SHP77 (cell line): ENCODE measurements at regions not wholly inside any gene's neighbourhood (a gene's known extent, or its start where the extent isn't known, plus 50 kb on each side); places are given as distances from the start of the nearest gene placed in this dataset.
A peak's percentile ranks its signal among the peaks of the same experiment; 100 is the strongest.

Source experiments
- DNase-seq, 2 experiments: peaks; one replicate each; lab custom pipeline; 2025; lab: John Stamatoyannopoulos, UW

DNA sequence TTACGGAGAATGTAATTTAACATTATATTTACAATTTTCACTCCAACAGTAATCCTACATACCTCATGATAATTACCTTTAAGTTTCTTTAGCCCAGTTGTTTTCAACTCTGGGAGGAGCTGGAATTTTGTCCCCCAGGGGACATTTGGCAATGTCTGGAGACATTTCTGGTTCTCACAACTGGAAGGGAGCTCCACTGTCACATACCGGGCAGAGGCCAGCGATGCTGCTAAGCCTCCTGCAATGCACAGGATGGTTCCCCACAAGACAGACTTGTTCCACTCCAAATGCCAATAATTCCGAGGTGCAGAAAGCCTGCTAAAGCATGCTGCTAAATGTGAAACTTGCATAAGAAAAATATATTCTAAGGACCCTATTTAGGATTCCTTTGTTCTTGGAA lies 251.1 kb upstream of the IRX5 start:
- DNase-seq: no peak

DNA sequence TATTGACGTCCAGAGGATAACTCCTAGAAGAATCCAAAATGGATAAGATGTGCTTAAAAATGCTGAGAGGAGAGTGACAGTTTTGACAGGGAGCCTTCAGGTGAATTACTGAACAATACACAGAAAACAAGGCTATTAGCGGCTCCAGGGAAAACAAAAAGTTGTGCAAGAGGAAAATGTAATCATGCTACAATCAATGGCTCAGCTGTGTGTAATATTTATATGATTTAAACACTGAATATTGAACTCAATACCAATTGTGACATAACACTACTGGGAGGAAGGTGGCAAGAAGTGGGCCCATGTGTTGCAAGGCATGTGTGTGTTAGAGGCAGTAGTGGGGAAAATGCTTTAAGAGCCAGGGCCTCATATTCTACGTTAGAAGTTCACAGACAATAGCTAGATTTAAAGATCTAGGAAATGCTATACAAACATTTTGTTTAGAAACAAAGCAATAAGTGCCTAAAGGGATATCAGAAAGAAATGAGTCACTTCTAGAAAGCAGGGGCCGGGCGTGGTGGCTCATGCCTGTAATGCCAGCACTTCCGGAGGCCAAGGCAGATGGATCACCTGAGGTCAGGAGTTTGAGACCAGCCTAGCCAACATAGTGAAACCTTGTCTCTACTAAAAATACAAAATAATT lies 253.2 kb upstream of the IRX5 start:
- DNase-seq: no peak

GRCh38 chr16:54673313-54673712 lies 257.4 kb upstream of the IRX5 start:
- DNase-seq: no peak

DNA sequence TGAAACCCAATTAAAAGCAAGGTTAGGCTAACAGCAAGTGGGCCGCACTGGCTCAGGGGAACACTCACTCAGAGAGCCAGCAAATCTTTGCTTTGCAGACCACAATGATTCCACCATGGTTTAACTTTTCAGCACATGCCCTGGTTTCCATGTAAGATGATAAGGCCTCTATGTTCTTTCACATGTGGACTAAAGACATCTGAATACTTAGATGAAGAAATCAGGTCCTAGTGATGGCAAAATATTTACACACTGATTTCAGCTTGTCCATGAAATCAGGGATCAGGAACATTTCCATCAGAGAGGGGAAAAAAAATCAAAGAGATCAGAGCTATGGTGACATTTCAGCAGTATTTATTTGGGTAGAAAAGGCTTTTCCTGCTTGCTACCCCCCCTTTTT lies 258.2 kb upstream of the IRX5 start:
- no peak for DNase-seq

DNA sequence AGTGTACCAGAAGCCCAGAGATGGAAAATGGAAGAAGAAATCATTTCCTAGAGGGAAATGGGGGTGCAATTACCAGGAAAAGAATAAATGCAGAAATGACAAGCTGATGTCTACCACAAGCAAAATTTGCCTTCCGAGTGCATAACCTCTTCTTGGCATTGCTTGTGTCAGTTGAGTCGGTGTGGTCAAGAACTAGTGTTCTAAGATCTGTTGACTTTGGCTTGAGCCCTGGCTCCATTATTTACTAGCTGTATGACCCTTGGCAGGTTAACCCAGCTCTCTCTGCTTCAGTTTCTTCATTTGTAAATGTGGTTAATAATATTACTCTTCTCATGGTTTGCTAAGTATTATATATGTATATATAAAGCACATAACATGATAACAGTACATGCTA lies 273.0 kb upstream of the IRX5 start:
- no peak for DNase-seq

DNA sequence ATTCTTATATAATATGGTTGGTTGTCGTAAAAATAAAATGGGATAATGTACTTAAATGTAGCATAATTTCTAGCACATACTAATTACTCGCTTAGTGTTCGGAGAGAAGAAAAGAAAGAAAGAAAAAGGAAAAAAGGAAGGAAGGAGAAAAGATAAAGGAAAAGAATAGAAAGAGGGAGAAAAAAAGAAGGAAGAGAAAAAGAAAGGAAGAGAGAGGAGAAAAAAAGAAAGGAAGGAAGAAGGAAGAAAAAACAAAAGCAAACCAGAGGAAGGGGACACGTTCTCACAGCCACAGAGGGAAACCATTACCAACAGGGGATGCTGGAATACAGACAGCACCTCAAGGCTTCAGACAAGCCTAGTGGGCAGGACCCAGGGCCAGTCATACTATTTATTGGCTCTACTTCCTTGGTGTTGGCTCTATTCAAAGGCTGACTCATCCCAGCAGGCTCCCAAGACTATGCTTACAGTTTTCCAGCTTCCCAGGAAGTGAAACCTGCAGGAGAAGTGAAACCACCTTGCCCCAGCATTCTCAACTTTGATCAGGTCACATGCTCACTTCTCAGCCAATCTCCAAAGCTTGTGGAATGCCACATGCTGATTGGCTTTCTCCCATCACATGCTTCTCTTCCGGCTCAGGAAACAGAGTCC lies 273.5 kb upstream of the IRX5 start:
- DNase-seq: no peak

GRCh38 chr16:54655121-54655590 lies 275.5 kb upstream of the IRX5 start:
- DNase-seq: no peak

DNA sequence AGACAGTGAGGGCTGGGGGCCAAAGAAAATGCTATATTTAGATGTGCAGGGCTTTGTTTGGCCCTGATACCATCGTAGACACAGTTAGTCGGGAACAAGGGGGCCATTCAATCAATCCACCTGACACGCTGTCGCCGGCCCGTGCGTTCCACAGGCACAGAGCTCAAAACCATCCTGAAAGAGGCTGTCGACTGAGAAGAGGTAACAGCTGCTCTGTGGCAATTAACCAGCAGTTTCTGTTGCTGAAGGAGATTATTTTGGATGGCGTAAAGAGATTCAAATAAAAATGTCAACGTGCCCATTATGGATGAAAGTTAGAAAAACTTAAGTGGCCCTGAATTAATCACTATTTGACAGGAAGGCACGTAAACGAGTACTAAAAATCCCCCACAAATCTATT lies 276.2 kb upstream of the IRX5 start:
- peak in 1 of 2 experiments; percentile 11 for DNase-seq

GRCh38 chr16:54652201-54652770 lies 278.4 kb upstream of the IRX5 start:
- no peak for DNase-seq

DNA sequence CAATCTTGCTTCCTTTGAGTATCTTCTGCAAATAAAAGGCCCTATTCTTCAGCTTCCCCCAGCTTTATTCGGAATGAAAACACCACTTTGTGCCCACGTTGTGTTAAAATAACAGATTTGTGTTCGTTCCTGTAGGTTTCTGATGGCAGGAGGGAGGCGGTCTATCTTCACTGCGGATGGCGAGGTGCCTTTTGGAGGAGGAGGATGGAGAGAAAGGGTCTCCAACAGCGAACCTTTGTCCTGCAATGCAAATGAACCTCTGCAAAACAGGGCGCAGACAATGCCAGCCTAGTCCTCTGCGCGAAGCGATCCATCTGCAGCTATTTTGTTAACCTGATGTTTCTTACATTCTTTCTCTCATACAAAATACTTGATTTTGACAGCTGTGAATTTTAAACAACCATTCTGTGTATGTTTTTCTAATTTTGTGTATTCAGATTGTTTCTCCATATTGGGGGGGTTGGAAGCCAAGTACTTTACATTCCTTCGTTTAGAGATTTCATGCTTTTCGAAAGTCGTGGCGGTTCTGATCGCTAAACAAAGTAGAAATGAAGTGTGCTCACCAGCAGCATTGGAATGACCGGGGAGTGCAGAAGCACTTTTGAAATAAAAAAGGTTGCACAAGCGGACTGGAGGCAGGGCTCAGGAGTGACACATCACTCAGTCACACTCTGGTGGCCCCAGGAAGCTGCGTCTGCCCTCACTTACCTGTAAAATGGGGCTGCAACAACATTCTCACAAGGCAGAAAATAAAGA lies 279.0 kb upstream of the IRX5 start:
- no peak for DNase-seq

DNA sequence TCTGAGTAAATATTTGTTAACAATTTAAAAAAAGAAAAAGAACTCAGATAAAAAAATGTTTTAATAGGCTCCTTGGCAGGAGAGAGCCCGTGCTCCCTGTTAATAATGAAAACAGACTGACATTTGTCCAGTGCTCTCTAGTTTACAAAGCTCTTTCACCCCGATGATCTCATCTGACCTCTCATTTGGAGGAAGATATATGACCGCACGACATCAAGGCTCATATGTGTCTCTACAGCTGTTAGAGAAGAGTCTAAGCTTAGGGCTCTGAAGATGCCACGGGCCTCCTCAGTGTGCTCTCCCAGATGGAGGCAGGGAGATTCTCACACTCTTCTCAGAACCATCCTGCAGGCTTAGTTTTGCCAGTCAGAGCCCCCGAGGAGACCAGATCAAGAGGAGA lies 280.8 kb upstream of the IRX5 start:
- peak in 1 of 2 experiments; percentile 5 for DNase-seq

GRCh38 chr16:54648575-54648974 lies 282.1 kb upstream of the IRX5 start:
- no peak for DNase-seq

- DNase-seq: no peak
Measured at GRCh38 chr16:54647725-54648221, 282.9 kb upstream of the IRX5 start.

DNA sequence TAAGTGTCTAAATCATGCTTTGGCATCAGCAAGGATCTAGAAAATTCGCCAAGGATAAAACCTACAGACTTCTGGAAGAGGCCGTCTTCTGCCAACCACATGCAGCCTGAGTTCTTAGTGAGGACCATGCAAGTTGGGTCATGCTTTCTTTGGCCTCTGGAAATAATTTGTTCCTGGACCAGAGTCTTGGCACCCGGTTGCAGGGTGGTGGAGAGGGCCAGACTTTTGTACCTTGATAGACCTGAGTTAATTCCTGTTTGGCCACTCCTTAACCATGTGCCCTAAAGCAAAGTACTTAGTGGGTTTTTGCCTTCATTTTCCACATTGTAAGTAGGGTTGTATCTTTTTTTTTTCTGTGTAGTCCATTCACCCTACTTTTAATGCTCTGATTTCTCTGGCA lies 283.4 kb upstream of the IRX5 start:
- DNase-seq: no peak

DNA sequence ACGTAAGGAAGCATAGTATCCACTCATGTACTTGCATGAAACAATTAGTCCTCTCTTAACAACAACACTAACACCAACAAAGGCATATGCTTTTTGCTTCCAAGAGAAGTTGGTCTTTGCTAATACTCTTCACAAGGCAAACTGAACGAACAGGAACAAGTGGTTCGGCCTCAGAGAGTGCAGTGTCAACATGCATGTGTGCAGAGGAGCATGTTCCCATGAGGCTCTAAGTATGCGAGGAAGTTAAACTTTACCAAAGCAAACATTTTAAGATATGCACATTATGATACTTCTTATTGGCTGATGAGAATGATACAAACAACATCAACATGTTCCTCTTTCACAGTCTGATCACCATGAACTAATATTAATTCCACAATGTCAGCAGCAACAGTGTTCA lies 285.3 kb upstream of the IRX5 start:
- no peak for DNase-seq

GRCh38 chr16:54636221-54636793 lies 294.4 kb upstream of the IRX5 start:
- no peak for DNase-seq

- peak in 1 of 2 experiments; percentile 10 for DNase-seq
Measured at GRCh38 chr16:54633943-54634362, 296.7 kb upstream of the IRX5 start.

- DNase-seq: no peak
Measured at GRCh38 chr16:54632322-54633220, 298.1 kb upstream of the IRX5 start.

DNA sequence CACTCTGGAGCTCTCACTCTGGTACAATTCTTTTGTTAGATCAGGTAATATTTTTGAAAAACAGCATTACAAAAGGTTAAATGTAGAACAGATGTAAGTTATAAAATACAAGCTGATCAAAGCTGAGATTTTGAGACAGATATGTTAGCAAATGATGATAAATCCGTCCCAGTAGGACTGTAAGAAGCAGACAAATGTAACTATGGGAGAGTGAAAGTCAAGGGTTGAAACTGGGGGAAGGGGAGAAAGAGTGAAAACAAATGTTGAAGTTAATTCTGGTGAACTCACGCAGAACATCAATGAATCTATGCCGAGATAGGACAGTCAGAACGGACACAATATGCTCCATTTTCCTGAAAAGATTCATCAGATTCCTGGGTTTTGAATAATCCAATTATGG lies 298.9 kb upstream of the IRX5 start:
- DNase-seq: no peak

DNA sequence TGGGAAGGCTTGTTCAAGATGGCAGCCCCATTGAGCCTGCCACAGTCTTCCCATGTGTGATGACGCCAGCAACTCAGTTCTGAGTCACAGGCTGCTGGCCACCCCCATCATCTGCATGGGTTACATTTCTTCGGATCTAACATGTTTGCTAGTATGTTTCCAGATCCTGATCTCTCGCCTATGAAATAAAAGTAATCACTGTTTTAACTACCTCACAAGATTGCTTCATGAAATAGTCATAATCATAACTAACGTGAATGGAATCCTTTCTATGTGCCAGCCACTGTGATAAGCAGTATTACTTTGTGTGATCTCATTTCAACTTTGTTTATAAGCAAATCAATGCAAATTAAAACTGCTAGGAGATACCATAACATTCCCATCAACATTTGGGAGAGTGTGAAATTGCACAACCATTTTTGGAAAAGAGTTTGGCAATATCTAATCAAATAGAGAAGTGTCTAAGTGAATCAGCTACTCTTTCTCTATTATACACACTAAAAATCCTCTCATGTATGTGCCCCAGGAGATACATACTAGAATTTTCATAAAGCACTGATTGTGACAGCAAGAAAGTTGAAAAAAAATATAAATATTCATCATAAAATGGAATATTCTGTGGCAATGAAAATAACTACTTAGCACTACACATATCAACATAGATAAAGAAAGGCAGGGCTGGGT lies 300.2 kb upstream of the IRX5 start:
- DNase-seq: no peak
